GM18499 (cell line): ENCODE measurements at regions not wholly inside any gene's neighbourhood (a gene's known extent, or its start where the extent isn't known, plus 50 kb on each side); places are given as distances from the start of the nearest gene placed in this dataset.
A peak's percentile ranks its signal among the peaks of the same experiment; 100 is the strongest.
"Not testable (repeated sequence)": the region's sequence is repeated elsewhere in the genome, so short reads cannot be mapped to it uniquely, and the experiment has no call there.

Experiments used
- ATAC-seq: cut with Tn5 transposase; IDR thresholded peaks from one replicate; pipeline ENCODE4 v1.9.1; 2021; ENCODE audit warnings: moderate number of reproducible peaks; ENCODE audit not compliant: insufficient read depth, unreplicated experiment

DNA sequence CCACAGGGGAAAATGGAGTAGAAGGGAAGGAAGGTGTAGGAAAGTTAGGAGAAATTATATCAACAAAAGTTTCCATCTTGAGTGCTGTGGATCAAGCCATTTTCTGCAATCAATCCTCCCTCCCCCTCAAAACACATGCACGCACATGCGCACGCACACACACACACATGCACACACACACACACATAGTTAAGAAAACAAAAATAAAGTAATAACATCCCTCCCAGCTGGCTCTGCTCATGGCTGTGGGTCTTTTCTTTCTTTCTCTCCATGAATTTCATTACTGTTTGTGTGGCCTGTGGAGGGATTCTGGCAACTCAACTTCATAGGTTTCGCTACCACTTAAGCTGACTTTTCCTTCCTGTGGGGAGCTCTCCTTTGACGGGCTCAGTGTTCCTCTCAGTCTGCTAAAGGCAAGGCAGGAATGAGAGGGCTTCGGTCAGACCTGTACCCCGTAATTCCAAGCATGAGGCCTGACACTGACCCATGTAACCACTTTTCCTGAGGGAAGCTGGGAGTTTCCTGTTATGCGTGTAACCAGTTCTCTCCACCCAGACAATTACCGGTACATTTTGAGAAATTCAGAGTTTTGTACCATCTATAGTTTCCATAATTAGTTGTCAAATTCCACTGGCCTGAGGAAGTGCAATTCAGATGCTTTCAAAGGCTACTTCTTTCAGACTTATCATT, 79.8 kb downstream of the ZNF92 start:
- ATAC-seq, result no peak

DNA sequence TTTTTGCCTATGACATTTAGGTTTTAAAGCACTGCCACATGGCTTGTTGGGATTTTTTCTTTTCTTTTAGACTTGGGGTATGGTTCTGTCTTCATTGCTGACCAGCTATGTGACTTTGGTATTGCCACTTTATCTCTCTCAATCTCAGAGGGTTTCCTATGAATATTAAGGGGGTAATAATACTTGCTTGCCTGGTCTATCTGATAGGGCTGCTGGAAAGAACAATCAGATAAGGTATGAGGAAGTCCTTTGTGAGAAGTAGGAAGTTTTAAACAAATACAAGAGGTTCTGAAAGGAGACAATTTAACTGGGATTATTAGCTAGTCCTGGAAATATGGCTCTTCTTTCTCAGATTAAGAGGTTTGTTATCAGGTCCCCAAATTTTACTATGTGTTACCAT, 80.8 kb downstream of the ZNF92 start:
- ATAC-seq, result no peak

DNA sequence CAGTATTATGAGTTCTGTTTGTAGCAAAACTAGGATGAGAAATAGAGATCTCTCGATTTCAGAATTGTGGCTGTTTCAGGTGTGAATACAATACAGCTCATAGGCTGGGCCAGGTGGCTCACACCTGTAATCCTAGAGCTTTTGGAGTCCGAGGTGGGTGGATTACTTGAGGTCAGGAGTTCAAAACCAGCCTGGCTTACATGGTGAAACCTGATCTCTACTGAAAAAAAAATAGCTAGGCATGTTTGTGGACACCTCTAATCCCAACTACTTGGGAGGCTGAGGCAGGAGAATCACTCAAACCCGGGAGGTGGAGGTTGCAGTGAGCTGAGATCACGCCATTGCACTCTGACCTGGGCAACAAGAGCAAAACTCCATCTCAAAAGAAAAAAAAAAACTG, 81.4 kb downstream of the ZNF92 start:
- ATAC-seq, result not testable (repeated sequence)

DNA sequence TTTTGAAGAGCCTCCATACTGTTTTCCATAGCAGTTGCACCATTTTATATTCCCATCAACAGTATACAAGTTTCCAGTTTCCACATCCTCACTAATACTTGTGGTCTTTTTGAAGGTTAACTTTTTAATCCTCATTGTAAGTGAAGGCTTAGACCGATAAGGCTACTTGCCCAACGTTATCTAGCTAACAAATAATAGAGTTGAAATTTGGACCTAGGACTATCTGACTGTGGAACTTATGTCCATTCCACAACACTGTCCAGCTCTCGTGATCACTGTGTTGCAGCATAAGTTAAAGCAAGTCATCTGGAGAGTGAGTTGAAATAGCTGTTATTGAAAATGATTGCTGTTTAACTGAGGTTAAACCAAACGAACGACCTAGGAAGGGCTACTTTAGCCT, 84.0 kb downstream of the ZNF92 start:
- no peak for ATAC-seq

- ATAC-seq, result no peak
Measured at GRCh38 chr7:65459438-65459837, 85.8 kb downstream of the ZNF92 start.

GRCh38 chr7:65462148-65462716, 88.6 kb downstream of the ZNF92 start:
- no peak for ATAC-seq

- ATAC-seq, result no peak
Measured at GRCh38 chr7:65463184-65463583, 89.5 kb downstream of the ZNF92 start.

GRCh38 chr7:65469919-65470558, 96.4 kb downstream of the ZNF92 start:
- not testable (repeated sequence) for ATAC-seq

GRCh38 chr7:65471587-65471986, 97.9 kb downstream of the ZNF92 start:
- no peak for ATAC-seq

DNA sequence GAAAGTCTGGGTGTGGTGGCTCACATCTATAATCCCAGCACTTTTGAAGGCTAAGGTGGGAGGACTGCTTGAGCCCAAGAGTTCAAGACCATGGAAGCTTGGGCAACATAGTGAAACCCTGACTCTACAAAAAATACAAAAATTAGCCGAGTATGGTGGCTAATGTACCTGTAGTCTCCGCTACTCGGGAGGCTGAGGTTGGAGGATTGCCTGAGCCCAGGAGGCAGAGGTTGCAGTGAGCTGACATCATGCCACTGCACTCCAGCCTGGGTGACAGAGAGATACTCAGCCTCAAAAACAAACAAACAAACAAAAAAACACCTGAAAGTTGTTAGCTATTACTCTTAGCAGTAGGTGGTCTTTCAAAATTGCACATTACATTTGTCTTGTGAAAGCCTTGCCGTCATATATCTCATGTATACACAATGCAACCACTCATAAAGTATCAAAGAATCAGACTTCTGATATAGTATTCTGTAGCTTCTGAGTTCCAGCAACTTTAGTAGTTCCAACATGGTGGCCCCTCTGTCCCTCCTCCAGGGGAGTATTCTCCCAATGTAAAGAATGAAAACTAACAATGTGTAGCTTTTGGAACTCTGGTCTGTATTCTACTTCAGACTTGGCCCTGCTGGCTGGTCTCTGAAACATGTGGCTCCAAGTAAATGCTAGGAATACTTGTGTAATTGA, 101.5 kb downstream of the ZNF92 start:
- ATAC-seq, result peak; percentile 5

DNA sequence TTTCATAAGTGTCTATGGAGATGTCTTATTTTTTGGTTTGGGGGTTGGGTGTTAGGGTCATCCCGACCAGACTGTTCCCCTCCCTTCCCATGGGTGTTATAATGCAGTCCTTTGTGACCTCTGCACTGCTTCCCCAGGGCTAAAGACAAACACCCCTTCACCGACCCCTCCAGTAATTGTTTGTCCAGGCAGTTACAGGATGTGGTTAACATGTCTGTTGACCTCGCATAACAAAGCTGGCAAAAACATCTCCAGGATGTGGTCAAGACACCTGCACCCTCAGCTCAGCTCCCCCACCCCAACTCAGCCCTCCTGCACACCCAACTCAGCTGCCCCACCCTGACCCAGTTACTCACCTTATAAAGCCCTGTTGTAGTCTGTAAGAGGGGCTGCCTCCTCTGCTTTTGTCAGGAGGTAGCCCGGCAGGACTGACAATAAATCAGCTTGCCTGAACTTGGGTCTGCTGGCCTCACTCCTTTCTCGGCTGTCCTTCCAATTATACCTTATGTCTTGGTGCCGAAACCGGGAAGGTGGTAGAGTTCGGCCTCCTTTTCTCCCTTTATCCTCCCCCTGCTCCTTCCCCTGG, 102.2 kb downstream of the ZNF92 start:
- peak; percentile 86 for ATAC-seq

- ATAC-seq, result no peak
Measured at GRCh38 chr7:65477326-65477725, 103.7 kb downstream of the ZNF92 start.

GRCh38 chr7:65489260-65489767, 115.7 kb downstream of the ZNF92 start:
- ATAC-seq, result no peak

DNA sequence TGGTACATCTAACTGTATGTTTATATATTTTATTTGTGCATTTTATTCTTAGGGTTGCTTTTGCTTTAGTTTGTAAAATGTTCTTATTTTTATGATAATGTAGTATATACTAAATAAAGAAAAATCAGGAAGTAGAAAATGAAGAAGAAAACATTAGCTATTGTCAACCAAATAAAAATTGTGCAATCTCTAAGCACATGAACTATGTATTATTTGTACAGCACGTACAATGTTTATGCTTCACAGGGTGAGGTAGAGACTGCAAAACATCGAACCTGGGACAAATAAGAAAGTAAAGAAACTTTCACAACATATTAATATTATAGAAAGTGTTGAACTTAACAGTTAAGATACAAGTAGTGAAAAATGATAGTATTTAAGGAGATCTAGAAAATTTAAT, 123.0 kb downstream of the ZNF92 start:
- not testable (repeated sequence) for ATAC-seq

GRCh38 chr7:65503434-65504152, 129.9 kb downstream of the ZNF92 start:
- no peak for ATAC-seq

DNA sequence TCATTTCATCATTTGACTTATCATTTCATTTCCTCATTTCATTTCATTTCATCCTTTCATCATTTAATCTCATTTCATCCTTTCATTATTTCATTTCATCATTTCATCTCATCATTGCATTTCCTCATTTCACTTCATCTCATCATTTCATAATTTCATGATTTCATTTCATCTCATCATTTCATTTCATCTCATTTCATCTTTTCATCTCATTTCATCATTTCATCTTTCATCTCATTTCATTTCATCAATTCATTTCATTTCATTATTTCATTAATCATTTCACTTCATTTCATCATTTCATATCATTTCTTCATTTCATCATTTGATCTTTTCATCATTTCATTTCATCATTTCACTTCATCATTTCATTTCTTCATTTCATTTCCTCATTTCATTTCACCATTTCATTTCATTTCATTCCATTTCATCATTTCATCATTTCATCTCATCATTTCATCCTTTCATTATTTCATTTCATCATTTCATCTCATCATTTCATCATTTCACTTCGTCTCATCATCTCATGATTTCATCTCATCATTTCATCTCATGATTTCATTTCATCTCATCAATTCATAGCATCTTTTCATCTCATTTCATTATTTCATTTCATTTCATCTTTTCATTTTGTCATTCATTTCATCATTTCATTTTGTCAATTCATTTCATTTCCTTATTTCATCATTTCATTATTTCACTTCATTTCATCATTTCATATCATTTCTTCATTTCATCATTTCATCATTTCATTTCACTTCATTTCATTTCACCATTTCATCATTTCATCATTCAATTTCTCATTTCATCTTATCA, 131.1 kb downstream of the ZNF92 start:
- ATAC-seq, result not testable (repeated sequence)

DNA sequence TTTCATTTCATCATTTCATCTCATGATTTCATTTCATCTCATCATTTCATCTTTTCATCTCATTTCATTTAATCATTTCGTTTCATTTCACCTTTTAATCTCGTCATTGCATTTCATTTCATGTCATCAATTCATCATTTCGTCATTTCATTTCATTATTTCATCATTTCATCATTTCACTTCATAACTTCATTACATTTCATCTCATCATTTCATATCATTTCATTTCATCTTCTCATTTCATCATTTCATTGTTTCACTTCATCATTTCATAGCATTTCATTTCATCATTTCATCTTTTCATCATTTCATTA, 131.6 kb downstream of the ZNF92 start:
- ATAC-seq, result not testable (repeated sequence)

GRCh38 chr7:65508581-65509367, 135.1 kb downstream of the ZNF92 start:
- ATAC-seq, result not testable (repeated sequence)
